ENCODE measurements at regions not wholly inside any gene's neighbourhood (a gene's known extent, or its start where the extent isn't known, plus 50 kb on each side); places are given as distances from the start of the nearest gene placed in this dataset.

- TF ChIP-seq POLR2A (IDR thresholded peaks at IDR 0.05; ENCODE audit: borderline replicate concordance, extremely low read depth, insufficient read depth, insufficient read length) (no peak), CTCF (IDR thresholded peaks at IDR 0.05 in 2 of 3, conservative IDR thresholded peaks at IDR 0.05 in 1 of 3; ENCODE audit: borderline replicate concordance in 1 of 3, insufficient read depth in 1 of 3, low read depth in 2 of 3, low read length in 2 of 3) (no peak), EZH2 (IDR thresholded peaks at IDR 0.05) (no peak), SIN3A (IDR thresholded peaks at IDR 0.05; ENCODE audit: low read depth) (no peak)
Observed at GRCh38 chrX:39310891-39311290, 509.6 kb downstream of the MID1IP1 start.

Measured in HCT116 (cell line).